ENCODE measurements at regions not wholly inside any gene's neighbourhood (a gene's known extent, or its start where the extent isn't known, plus 50 kb on each side); places are given as distances from the start of the nearest gene placed in this dataset.

GRCh38 chr19:5392486-5392885 is 51.9 kb upstream of the PTPRS start:
- peak; percentile 12 for DNase-seq

GRCh38 chr19:5393088-5393487 is 52.5 kb upstream of the PTPRS start:
- DNase-seq, result no peak

GRCh38 chr19:5394551-5395505 is 54.2 kb upstream of the PTPRS start:
- DNase-seq, result no peak

- DNase-seq, result no peak
These were observed 54.9 kb upstream of the PTPRS start for GRCh38 chr19:5395556-5395955.

- peak; percentile 20 for DNase-seq
These were observed 55.7 kb upstream of the PTPRS start for GRCh38 chr19:5396096-5396939.

DNA sequence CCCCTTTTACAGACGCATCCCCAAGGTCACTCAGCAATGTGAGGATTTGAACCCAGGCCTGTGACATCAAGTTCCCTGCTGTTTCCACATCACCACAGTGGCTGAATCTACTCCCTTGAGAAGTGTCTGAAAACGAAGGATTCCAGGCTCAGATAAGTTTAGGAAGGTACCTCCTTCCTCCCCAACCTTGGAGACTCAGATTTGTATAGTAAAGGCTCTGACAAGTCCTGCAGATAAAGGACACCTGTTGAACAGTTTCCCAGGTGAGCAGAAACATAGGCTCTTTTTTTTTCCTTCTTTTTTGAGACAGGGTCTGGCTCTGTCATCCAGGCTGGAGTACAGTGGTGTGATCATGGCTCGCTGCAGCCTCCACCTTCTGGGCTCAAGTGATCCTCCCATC is 56.4 kb upstream of the PTPRS start:
- no peak for DNase-seq

- no peak for DNase-seq
These were observed 57.2 kb upstream of the ZNRF4 start for GRCh38 chr19:5397804-5398692.

- no peak for DNase-seq
These were observed 56.5 kb upstream of the ZNRF4 start for GRCh38 chr19:5398693-5399057.

GRCh38 chr19:5403968-5404640 is 51.1 kb upstream of the ZNRF4 start:
- DNase-seq, result peak; percentile 49

Measured in NCI-H82 (cell line).